Mesendoderm (in vitro differentiated cells): ENCODE measurements at regions not wholly inside any gene's neighbourhood (a gene's known extent, or its start where the extent isn't known, plus 50 kb on each side); places are given as distances from the start of the nearest gene placed in this dataset.

ENCODE experiments used
- DNase-seq: peaks from one replicate; pipeline ENCODE4 v3.0.0; 2013
- H2AK5ac ChIP-seq: 2 replicates; pipeline ENCODE4 v1.6.1; 2013; ENCODE audit warnings: low read length, inconsistent platforms
- H2BK120ac ChIP-seq: 2 replicates; pipeline ENCODE4 v1.6.1; 2013; ENCODE audit warnings: low read depth, mild to moderate bottlenecking, low read length, moderate library complexity, mixed read lengths
- H2BK15ac ChIP-seq: replicated peaks from 2 replicates; pipeline ENCODE4 v1.6.1; 2013; ENCODE audit warnings: low read depth, mild to moderate bottlenecking, moderate library complexity
- H2BK5ac ChIP-seq: 2 replicates; pipeline ENCODE4 v1.6.1; 2013; ENCODE audit warnings: low read length, inconsistent platforms
- H3K18ac ChIP-seq: 2 replicates; pipeline ENCODE4 v1.6.1; 2013; ENCODE audit warnings: mild to moderate bottlenecking, low read length, mixed read lengths
- H3K23ac ChIP-seq: one replicate; pipeline ENCODE4 v1.6.1; 2013; ENCODE audit warnings: low read length
- H3K27ac ChIP-seq: 2 replicates; pipeline ENCODE4 v1.5.1; 2013; ENCODE audit warnings: low read depth, mild to moderate bottlenecking, inconsistent platforms, low read length, moderate library complexity
- H3K27me3 ChIP-seq: 2 replicates; pipeline ENCODE4 v1.6.1; 2013; ENCODE audit warnings: low read length, control low read depth, mild to moderate bottlenecking, inconsistent platforms; ENCODE audit not compliant: insufficient read depth, poor library complexity
- H3K36me3 ChIP-seq: 2 replicates; pipeline ENCODE4 v1.6.1; 2013; ENCODE audit warnings: low read length, inconsistent platforms; ENCODE audit not compliant: control insufficient read depth, insufficient read depth
- H3K4ac ChIP-seq: one replicate; pipeline ENCODE4 v1.6.1; 2013; ENCODE audit warnings: low read depth, mild to moderate bottlenecking, low read length, moderate library complexity
- H3K4me1 ChIP-seq: 2 replicates; pipeline ENCODE4 v1.6.1; 2013; ENCODE audit warnings: low read depth, low read length, inconsistent platforms; ENCODE audit not compliant: control insufficient read depth
- H3K4me2 ChIP-seq: 2 replicates; pipeline ENCODE4 v1.6.1; 2013; ENCODE audit warnings: low read length
- H3K4me3 ChIP-seq: 2 replicates; pipeline ENCODE4 v1.5.1; 2013; ENCODE audit warnings: mild to moderate bottlenecking, low read length
- H3K56ac ChIP-seq: one replicate; pipeline ENCODE4 v1.6.1; 2013; ENCODE audit warnings: low read length
- H3K79me1 ChIP-seq: 2 replicates; pipeline ENCODE4 v1.6.1; 2013; ENCODE audit warnings: low read length, inconsistent platforms
- H3K79me2 ChIP-seq: 2 replicates; pipeline ENCODE4 v1.6.1; 2013; ENCODE audit warnings: mild to moderate bottlenecking, low read length; ENCODE audit not compliant: control insufficient read depth, insufficient read depth
- H3K9ac ChIP-seq: 2 replicates; pipeline ENCODE4 v1.6.1; 2013; ENCODE audit warnings: low read length, inconsistent platforms
- H4K5ac ChIP-seq: one replicate; pipeline ENCODE4 v1.6.1; 2013; ENCODE audit warnings: low read length
- H4K8ac ChIP-seq: one replicate; pipeline ENCODE4 v1.6.1; 2013; ENCODE audit warnings: low read depth, mild to moderate bottlenecking, control low read depth, low read length, moderate library complexity
- WGBS: extraction: QIAGEN DNeasy Blood & Tissue Kit; methylation state at CpG from one replicate; pipeline ENCODE4 v1.1.7; 2013; ENCODE audit warnings: low lambda C conversion rate, missing lambda C conversion rate; ENCODE audit not compliant: insufficient coverage; ENCODE audit errors: extremely low coverage; 5-methylcytosine and 5-hydroxymethylcytosine counted together

DNA sequence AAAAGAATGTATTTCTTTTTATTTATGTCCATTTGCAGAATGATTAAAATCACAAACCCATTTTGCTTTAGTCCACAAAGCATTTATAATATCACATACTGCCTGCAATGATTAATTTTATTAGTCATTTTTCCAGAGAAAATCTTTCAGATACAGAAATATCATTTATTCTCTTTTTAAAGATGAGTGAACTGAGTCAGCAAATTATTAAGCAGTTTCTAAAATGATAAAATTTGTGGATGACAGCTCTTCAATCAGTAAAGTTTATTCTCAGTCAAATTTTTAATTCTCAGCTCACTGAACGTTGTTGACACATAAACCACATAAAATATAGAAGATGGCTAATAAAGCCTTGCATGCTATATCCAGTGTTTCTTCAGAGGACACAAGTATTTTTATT is 485.5 kb downstream of the PRR32 start:
- Histone ChIP-seq H3K79me1 (no peaks in the 10 kb centered on the region), H3K4me1 (no peaks in the 10 kb centered on the region), H3K56ac (no peak overlapping the region), H2BK15ac (no peak overlapping the region), H3K36me3 (no peaks in the 10 kb centered on the region), H3K27ac (no peak overlapping the region), H4K8ac (no peak overlapping the region), H4K5ac (no peak overlapping the region), H3K79me2 (no peaks in the 10 kb centered on the region), H3K9ac (no peak overlapping the region), H3K4me3 (no peak overlapping the region), H3K27me3 (no peaks in the 10 kb centered on the region), H3K18ac (no peak overlapping the region), H3K4ac (no peak overlapping the region), H3K4me2 (no peak overlapping the region), H2BK5ac (no peak overlapping the region), H2AK5ac (no peak overlapping the region), H3K23ac (no peak overlapping the region), H2BK120ac (no peak overlapping the region)
- no CpG with 5 or more reads among the region's 1 CpG for WGBS
- DNase-seq, result no peak

GRCh38 chrX:127306262-127306661 is 486.7 kb downstream of the PRR32 start:
- WGBS, result no CpG with 5 or more reads among the region's 7 CpGs
- Histone ChIP-seq H3K4me1 (no peaks in the 10 kb centered on the region), H3K4me3 (no peak overlapping the region), H2BK120ac (no peak overlapping the region), H3K23ac (no peak overlapping the region), H3K79me2 (no peaks in the 10 kb centered on the region), H2AK5ac (no peak overlapping the region), H3K27ac (no peak overlapping the region), H3K9ac (no peak overlapping the region), H3K27me3 (no peaks in the 10 kb centered on the region), H3K56ac (no peak overlapping the region), H3K4me2 (no peak overlapping the region), H3K79me1 (no peaks in the 10 kb centered on the region), H3K4ac (no peak overlapping the region), H3K36me3 (no peaks in the 10 kb centered on the region), H2BK5ac (no peak overlapping the region), H3K18ac (no peak overlapping the region), H4K5ac (no peak overlapping the region), H2BK15ac (no peak overlapping the region), H4K8ac (no peak overlapping the region)
- no peak for DNase-seq

GRCh38 chrX:127313635-127314034 is 494.1 kb downstream of the PRR32 start:
- Histone ChIP-seq H2AK5ac (no peak overlapping the region), H2BK15ac (no peak overlapping the region), H2BK5ac (no peak overlapping the region), H3K4me2 (no peak overlapping the region), H3K4ac (no peak overlapping the region), H4K8ac (no peak overlapping the region), H3K4me3 (no peak overlapping the region), H3K27me3 (no peaks in the 10 kb centered on the region), H4K5ac (no peak overlapping the region), H3K79me1 (no peaks in the 10 kb centered on the region), H3K56ac (no peak overlapping the region), H3K23ac (no peak overlapping the region), H3K79me2 (no peaks in the 10 kb centered on the region), H3K4me1 (no peaks in the 10 kb centered on the region), H3K18ac (no peak overlapping the region), H3K36me3 (no peaks in the 10 kb centered on the region), H3K9ac (no peak overlapping the region), H2BK120ac (no peak overlapping the region), H3K27ac (no peak overlapping the region)
- WGBS, result no CpG with 5 or more reads among the region's 1 CpG
- no peak for DNase-seq

DNA sequence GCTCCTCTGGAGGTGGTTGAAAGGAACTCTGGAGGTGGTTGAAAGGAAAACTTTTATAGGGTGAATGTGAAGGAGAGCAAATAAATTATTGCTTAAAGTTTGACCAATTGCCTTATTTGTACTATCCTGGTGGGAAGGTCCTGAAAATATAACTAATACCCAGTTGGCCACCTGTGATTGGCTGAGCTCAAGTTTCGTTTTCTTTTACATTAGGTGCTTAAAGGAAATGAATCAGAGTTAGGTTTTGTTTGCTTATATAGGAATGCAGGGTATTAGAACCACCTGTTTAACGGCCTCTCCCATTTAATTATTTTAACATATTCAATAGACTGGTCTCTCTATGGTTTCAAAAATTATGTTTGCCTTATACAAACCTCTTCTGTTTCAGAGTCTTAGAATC is 497.6 kb downstream of the PRR32 start:
- Histone ChIP-seq H4K8ac (no peak overlapping the region), H3K4me2 (no peak overlapping the region), H3K27ac (no peak overlapping the region), H3K56ac (no peak overlapping the region), H3K4ac (no peak overlapping the region), H3K4me3 (no peak overlapping the region), H3K4me1 (no peaks in the 10 kb centered on the region), H3K79me2 (no peaks in the 10 kb centered on the region), H2BK15ac (no peak overlapping the region), H3K36me3 (no peaks in the 10 kb centered on the region), H3K9ac (no peak overlapping the region), H3K27me3 (no peaks in the 10 kb centered on the region), H4K5ac (no peak overlapping the region), H2AK5ac (no peak overlapping the region), H3K18ac (no peak overlapping the region), H3K23ac (no peak overlapping the region), H3K79me1 (no peaks in the 10 kb centered on the region), H2BK5ac (no peak overlapping the region), H2BK120ac (no peak overlapping the region)
- no peak for DNase-seq
- no CpG with 5 or more reads among the region's 2 CpGs for WGBS

DNA sequence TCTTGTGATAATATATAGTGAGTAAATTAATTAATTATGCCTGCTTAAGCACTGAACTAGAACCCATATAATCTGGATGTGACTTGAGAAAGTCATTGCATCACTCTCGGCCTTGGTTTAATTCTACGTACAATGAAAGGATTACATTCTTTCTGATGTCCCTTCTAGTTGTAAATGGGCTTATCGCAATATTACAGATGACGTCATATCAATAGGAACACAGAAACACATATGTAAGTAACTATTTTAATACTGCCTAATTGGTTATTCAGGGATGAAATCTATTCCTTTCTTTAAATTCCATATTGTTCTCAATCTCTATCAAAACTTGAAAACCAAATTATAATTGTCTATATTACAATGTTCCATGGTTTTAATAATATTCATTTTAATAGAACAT is 504.6 kb downstream of the PRR32 start:
- H3K9ac ChIP-seq, result no peak overlapping the region
- WGBS, result no CpG with 5 or more reads among the region's 4 CpGs
- no peak overlapping the region for H2BK5ac ChIP-seq
- no peaks in the 10 kb centered on the region for H3K79me1 ChIP-seq
- no peak overlapping the region for H4K8ac ChIP-seq
- H3K36me3 ChIP-seq, result no peaks in the 10 kb centered on the region
- no peak for DNase-seq
- no peak overlapping the region for H2AK5ac ChIP-seq
- no peak overlapping the region for H3K23ac ChIP-seq
- no peaks in the 10 kb centered on the region for H3K27me3 ChIP-seq
- no peak overlapping the region for H3K4me2 ChIP-seq
- H3K4me1 ChIP-seq, result no peaks in the 10 kb centered on the region
- H3K56ac ChIP-seq, result no peak overlapping the region
- H2BK15ac ChIP-seq, result no peak overlapping the region
- no peak overlapping the region for H3K4ac ChIP-seq
- H3K79me2 ChIP-seq, result no peaks in the 10 kb centered on the region
- H4K5ac ChIP-seq, result no peak overlapping the region
- no peak overlapping the region for H2BK120ac ChIP-seq
- no peak overlapping the region for H3K27ac ChIP-seq
- no peak overlapping the region for H3K18ac ChIP-seq
- H3K4me3 ChIP-seq, result no peak overlapping the region
